HG03196 (cell line): ENCODE measurements at regions not wholly inside any gene's neighbourhood (a gene's known extent, or its start where the extent isn't known, plus 50 kb on each side); places are given as distances from the start of the nearest gene placed in this dataset.

Experiments used
- ATAC-seq: cut with Tn5 transposase; IDR thresholded peaks from one replicate; pipeline ENCODE4 v1.9.1; 2021; ENCODE audit not compliant: unreplicated experiment

- ATAC-seq: no peak
Measured at GRCh38 chr6:100144991-100145390, 151.0 kb upstream of the MCHR2 start.

- ATAC-seq: no peak
Measured at GRCh38 chr6:100138346-100139022, 144.5 kb upstream of the MCHR2 start.

GRCh38 chr6:100137759-100138158 lies 143.7 kb upstream of the MCHR2 start:
- ATAC-seq: no peak

GRCh38 chr6:100136590-100136989 lies 142.6 kb upstream of the MCHR2 start:
- ATAC-seq: no peak

- ATAC-seq: no peak
Measured at GRCh38 chr6:100135977-100136376, 142.0 kb upstream of the MCHR2 start.

GRCh38 chr6:100134703-100135102 lies 140.7 kb upstream of the MCHR2 start:
- no peak for ATAC-seq

GRCh38 chr6:100134297-100134696 lies 140.3 kb upstream of the MCHR2 start:
- ATAC-seq: no peak

GRCh38 chr6:100132005-100132404 lies 138.0 kb upstream of the MCHR2 start:
- no peak for ATAC-seq

GRCh38 chr6:100130630-100131029 lies 136.6 kb upstream of the MCHR2 start:
- no peak for ATAC-seq

- no peak for ATAC-seq
Measured at GRCh38 chr6:100126790-100127484, 132.9 kb upstream of the MCHR2 start.

- no peak for ATAC-seq
Measured at GRCh38 chr6:100121854-100122609, 128.0 kb upstream of the MCHR2 start.

GRCh38 chr6:100119261-100119660 lies 125.2 kb upstream of the MCHR2 start:
- no peak for ATAC-seq

- no peak for ATAC-seq
Measured at GRCh38 chr6:100118301-100118700, 124.3 kb upstream of the MCHR2 start.

- ATAC-seq: no peak
Measured at GRCh38 chr6:100117680-100118079, 123.7 kb upstream of the MCHR2 start.

GRCh38 chr6:100116411-100117194 lies 122.6 kb upstream of the MCHR2 start:
- no peak for ATAC-seq

GRCh38 chr6:100115407-100116101 lies 121.5 kb upstream of the MCHR2 start:
- ATAC-seq: no peak

- ATAC-seq: no peak
Measured at GRCh38 chr6:100112855-100113508, 119.0 kb upstream of the MCHR2 start.

- no peak for ATAC-seq
Measured at GRCh38 chr6:100105919-100106529, 112.0 kb upstream of the MCHR2 start.

- ATAC-seq: peak; percentile 62
Measured at GRCh38 chr6:100105138-100105537, 111.1 kb upstream of the MCHR2 start.

GRCh38 chr6:100103931-100104330 lies 109.9 kb upstream of the MCHR2 start:
- no peak for ATAC-seq
